T-helper 2 cell treated with Interferon-gamma antibody and Interleukin-4, amounts not matched to agents 100 ng/mL and 5 ng/mL, for 36 hours (primary cell): ENCODE measurements at regions not wholly inside any gene's neighbourhood (a gene's known extent, or its start where the extent isn't known, plus 50 kb on each side); places are given as distances from the start of the nearest gene placed in this dataset.

Experiments
- intact Hi-C: fragments of 100-400 bp; cut with micrococcal nuclease; formaldehyde crosslinking; loops from one replicate; pipeline ENCODE4 v1.15.1; 2023

GRCh38 chr17:77815127-77815905 is 143.2 kb upstream of the TNRC6C start:
- intact Hi-C loops, result no loop called here

GRCh38 chr17:77817953-77818352 is 140.6 kb upstream of the TNRC6C start:
- intact Hi-C loops, result no loop called here

- intact Hi-C loops, result no loop called here
Measured at GRCh38 chr17:77819497-77819896, 139.0 kb upstream of the TNRC6C start.

GRCh38 chr17:77821114-77821513 is 137.4 kb upstream of the TNRC6C start:
- intact Hi-C loops, result no loop called here

GRCh38 chr17:77822302-77823030 is 136.0 kb upstream of the TNRC6C start:
- intact Hi-C loops, result no loop called here

GRCh38 chr17:77824102-77824779 is 134.3 kb upstream of the TNRC6C start:
- intact Hi-C loops, result no loop called here

- intact Hi-C loops, result no loop called here
Measured at GRCh38 chr17:77824780-77825280, 133.7 kb upstream of the TNRC6C start.

GRCh38 chr17:77825621-77826020 is 132.9 kb upstream of the TNRC6C start:
- intact Hi-C loops, result no loop called here

GRCh38 chr17:77826132-77826873 is 132.2 kb upstream of the TNRC6C start:
- intact Hi-C loops, result no loop called here

GRCh38 chr17:77827039-77827438 is 131.5 kb upstream of the TNRC6C start:
- intact Hi-C loops, result no loop called here

GRCh38 chr17:77827511-77827910 is 131.0 kb upstream of the TNRC6C start:
- intact Hi-C loops, result no loop called here

- intact Hi-C loops, result no loop called here
Measured at GRCh38 chr17:77828749-77829539, 129.6 kb upstream of the TNRC6C start.

- intact Hi-C loops, result no loop called here
Measured at GRCh38 chr17:77829843-77830799, 128.4 kb upstream of the TNRC6C start.

GRCh38 chr17:77830816-77831473 is 127.6 kb upstream of the TNRC6C start:
- intact Hi-C loops, result no loop called here

GRCh38 chr17:77831474-77832179 is 126.9 kb upstream of the TNRC6C start:
- intact Hi-C loops, result no loop called here

- intact Hi-C loops, result no loop called here
Measured at GRCh38 chr17:77832180-77832560, 126.3 kb upstream of the TNRC6C start.

GRCh38 chr17:77833769-77834168 is 124.7 kb upstream of the TNRC6C start:
- intact Hi-C loops, result no loop called here
